ENCODE measurements at regions not wholly inside any gene's neighbourhood (a gene's known extent, or its start where the extent isn't known, plus 50 kb on each side); places are given as distances from the start of the nearest gene placed in this dataset.

- intact Hi-C loops (cut with DNase I), result no loop called here
- WGBS, 2 donors, result 38 to 61% methylated on average over 1 of the region's 1 CpG
- no peak for ATAC-seq
Observed at GRCh38 chr16:6549415-6549814, 783.2 kb upstream of the RBFOX1 start.

DNA sequence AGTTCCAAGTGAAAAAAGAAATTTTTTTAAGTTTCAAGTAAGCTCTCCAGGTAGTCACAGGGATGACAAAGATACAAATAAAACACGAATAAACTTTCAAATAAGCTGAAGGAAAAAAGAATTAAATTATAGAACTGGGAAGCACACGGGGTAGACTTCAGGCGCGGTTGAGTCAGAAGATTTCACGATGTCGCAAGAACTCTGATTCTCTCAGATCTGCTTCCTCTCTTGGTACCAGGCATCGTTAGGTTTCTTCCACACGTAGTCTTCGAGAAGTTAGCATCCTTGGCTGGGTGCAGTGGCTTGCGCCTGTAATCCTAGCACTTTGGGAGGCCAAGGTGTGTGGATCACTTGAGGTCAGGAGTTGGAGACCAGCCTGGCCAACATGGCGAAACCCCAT lies 784.1 kb upstream of the RBFOX1 start:
- no peak overlapping the region for H3K4me3 ChIP-seq
- whole genome bisulfite sequencing, 2 donors, result 78 to 81% methylated on average over 11 of the region's 11 CpGs
- H3K36me3 ChIP-seq (replicated peaks in 1 of 2; ENCODE audit: insufficient read depth in 1 of 2, low read depth in 2 of 2), result no peaks in the 10 kb centered on the region
- no peaks in the 10 kb centered on the region for H3K9me3 ChIP-seq
- DNase-seq (no peak), ATAC-seq (no peak)
- no peaks in the 10 kb centered on the region for H3K27me3 ChIP-seq
- H3K27ac ChIP-seq, result no peak overlapping the region
- no peaks in the 10 kb centered on the region for H3K4me1 ChIP-seq
- intact Hi-C loops (cut with DNase I), result no loop called here
- TF ChIP-seq POLR2A (IDR thresholded peaks at IDR 0.05), result no peak
- TF ChIP-seq, protein P1, sequence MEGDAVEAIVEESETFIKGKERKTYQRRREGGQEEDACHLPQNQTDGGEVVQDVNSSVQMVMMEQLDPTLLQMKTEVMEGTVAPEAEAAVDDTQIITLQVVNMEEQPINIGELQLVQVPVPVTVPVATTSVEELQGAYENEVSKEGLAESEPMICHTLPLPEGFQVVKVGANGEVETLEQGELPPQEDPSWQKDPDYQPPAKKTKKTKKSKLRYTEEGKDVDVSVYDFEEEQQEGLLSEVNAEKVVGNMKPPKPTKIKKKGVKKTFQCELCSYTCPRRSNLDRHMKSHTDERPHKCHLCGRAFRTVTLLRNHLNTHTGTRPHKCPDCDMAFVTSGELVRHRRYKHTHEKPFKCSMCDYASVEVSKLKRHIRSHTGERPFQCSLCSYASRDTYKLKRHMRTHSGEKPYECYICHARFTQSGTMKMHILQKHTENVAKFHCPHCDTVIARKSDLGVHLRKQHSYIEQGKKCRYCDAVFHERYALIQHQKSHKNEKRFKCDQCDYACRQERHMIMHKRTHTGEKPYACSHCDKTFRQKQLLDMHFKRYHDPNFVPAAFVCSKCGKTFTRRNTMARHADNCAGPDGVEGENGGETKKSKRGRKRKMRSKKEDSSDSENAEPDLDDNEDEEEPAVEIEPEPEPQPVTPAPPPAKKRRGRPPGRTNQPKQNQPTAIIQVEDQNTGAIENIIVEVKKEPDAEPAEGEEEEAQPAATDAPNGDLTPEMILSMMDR (IDR thresholded peaks at IDR 0.05), result no peak

More at GRCh38 chr16:6549415-6549814, 783.2 kb upstream of the RBFOX1 start:
- Histone ChIP-seq H3K4me3 (no peak overlapping the region), H3K36me3 (replicated peaks in 1 of 2; ENCODE audit: insufficient read depth in 1 of 2, low read depth in 2 of 2) (no peaks in the 10 kb centered on the region), H3K4me1 (no peaks in the 10 kb centered on the region), H3K9me3 (no peaks in the 10 kb centered on the region), H3K27ac (no peak overlapping the region), H3K27me3 (no peaks in the 10 kb centered on the region)
- TF ChIP-seq, protein P1 (IDR thresholded peaks at IDR 0.05), result no peak
- no peak for TF ChIP-seq POLR2A (IDR thresholded peaks at IDR 0.05)
- DNase-seq, result no peak

DNA sequence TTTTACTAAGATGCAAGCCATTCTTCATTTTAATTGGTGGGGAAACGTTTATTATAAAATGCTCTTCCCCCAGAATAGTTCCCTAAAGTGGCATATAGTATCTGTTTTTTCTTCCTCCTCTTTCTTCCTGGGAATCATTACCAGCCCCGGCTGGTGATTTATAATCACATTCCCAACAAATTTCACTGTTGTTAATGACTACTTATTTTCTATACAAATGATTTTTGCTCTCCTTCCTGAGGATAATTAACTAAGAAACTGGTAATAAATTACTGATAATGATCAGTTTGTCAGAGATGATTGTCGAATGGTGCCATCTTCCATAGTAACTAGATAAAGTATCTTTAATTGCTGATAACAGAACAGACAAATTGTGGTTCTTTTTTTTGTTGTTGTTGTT lies 785.5 kb upstream of the RBFOX1 start:
- Histone ChIP-seq H3K27me3 (no peaks in the 10 kb centered on the region), H3K4me1 (no peaks in the 10 kb centered on the region), H3K36me3 (replicated peaks in 1 of 2; ENCODE audit: insufficient read depth in 1 of 2, low read depth in 2 of 2) (no peaks in the 10 kb centered on the region), H3K4me3 (no peak overlapping the region), H3K9me3 (no peaks in the 10 kb centered on the region), H3K27ac (no peak overlapping the region)
- 28 to 30% methylated on average over 3 of the region's 3 CpGs for WGBS, 2 donors
- DNase-seq (no peak), ATAC-seq (no peak)
- TF ChIP-seq, protein P1 (IDR thresholded peaks at IDR 0.05), result no peak
- TF ChIP-seq POLR2A (IDR thresholded peaks at IDR 0.05), result no peak
- intact Hi-C loops (cut with DNase I), result no loop called here

DNA sequence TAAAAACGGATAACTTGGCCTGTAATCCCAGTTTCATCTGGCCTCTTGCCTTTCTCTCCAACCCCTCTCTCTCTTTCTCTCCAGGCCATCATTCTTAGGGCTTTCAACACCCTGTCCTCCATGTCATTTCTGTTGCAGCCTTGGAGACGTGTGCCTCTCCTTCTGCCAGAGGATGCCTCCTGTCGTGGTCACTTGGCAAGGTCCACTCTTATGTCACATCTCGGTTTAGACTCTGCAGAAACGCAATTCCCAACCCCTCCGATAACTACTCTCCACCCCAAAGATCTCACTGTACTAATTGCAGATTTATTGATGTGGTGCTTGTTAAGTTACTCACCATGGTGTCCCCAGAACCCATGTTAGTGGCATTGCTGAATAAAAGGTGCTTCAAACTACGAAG lies 787.3 kb upstream of the RBFOX1 start:
- no peaks in the 10 kb centered on the region for H3K9me3 ChIP-seq
- WGBS, 2 donors, result 67 to 84% methylated on average over 7 of the region's 7 CpGs
- DNase-seq, result no peak
- H3K27me3 ChIP-seq, result no peaks in the 10 kb centered on the region
- TF ChIP-seq, protein P1 (IDR thresholded peaks at IDR 0.05), result no peak
- TF ChIP-seq POLR2A (IDR thresholded peaks at IDR 0.05), result no peak
- intact Hi-C loops (cut with DNase I), result no loop called here
- H3K27ac ChIP-seq, result no peak overlapping the region
- no peak overlapping the region for H3K4me3 ChIP-seq
- H3K36me3 ChIP-seq (replicated peaks in 1 of 2; ENCODE audit: insufficient read depth in 1 of 2, low read depth in 2 of 2), result no peaks in the 10 kb centered on the region
- no peaks in the 10 kb centered on the region for H3K4me1 ChIP-seq
- ATAC-seq, result no peak

- DNase-seq (no peak), ATAC-seq (no peak)
- TF ChIP-seq, protein P1 (IDR thresholded peaks at IDR 0.05), result no peak
- no peak for TF ChIP-seq POLR2A (IDR thresholded peaks at IDR 0.05)
- Histone ChIP-seq H3K4me1 (no peaks in the 10 kb centered on the region), H3K27me3 (no peaks in the 10 kb centered on the region), H3K9me3 (no peaks in the 10 kb centered on the region), H3K36me3 (replicated peaks in 1 of 2; ENCODE audit: insufficient read depth in 1 of 2, low read depth in 2 of 2) (no peaks in the 10 kb centered on the region), H3K27ac (no peak overlapping the region), H3K4me3 (no peak overlapping the region)
- WGBS, 2 donors, result 48 to 53% methylated on average over 3 of the region's 3 CpGs
- intact Hi-C loops (cut with DNase I), result no loop called here
Observed at GRCh38 chr16:6541267-6541666, 791.4 kb upstream of the RBFOX1 start.
